ENCODE measurements at regions not wholly inside any gene's neighbourhood (a gene's known extent, or its start where the extent isn't known, plus 50 kb on each side); places are given as distances from the start of the nearest gene placed in this dataset.

GRCh38 chr4:134627366-134627765, 425.8 kb upstream of the PABPC4L start:
- TF ChIP-seq CTCF (IDR thresholded peaks at IDR 0.05): no peak
- TF ChIP-seq POLR2A (IDR thresholded peaks at IDR 0.05): no peak
- no peak for TF ChIP-seq POLR2AphosphoS5 (IDR thresholded peaks at IDR 0.05)
- no peak for TF ChIP-seq EP300 (IDR thresholded peaks at IDR 0.05)

All from gastroesophageal sphincter (tissue), 3 donors.